ENCODE measurements at regions not wholly inside any gene's neighbourhood (a gene's known extent, or its start where the extent isn't known, plus 50 kb on each side); places are given as distances from the start of the nearest gene placed in this dataset.

GRCh38 chr6:113763876-113764275 lies 93.3 kb upstream of the MARCKS start:
- DNase-seq (ENCODE audit: low spot score): peak; percentile 23

GRCh38 chr6:113765909-113766308 lies 91.2 kb upstream of the MARCKS start:
- DNase-seq (ENCODE audit: low spot score): no peak
- no peak for TF ChIP-seq CTCF (IDR thresholded peaks at IDR 0.05; ENCODE audit: extremely low read depth, missing control alignments)

More at GRCh38 chr6:113763876-113764275, 93.3 kb upstream of the MARCKS start:
- TF ChIP-seq CTCF (IDR thresholded peaks at IDR 0.05; ENCODE audit: extremely low read depth, missing control alignments): no peak

GRCh38 chr6:113767985-113768384 lies 89.2 kb upstream of the MARCKS start:
- no peak for DNase-seq (ENCODE audit: low spot score)
- no peak for TF ChIP-seq CTCF (IDR thresholded peaks at IDR 0.05; ENCODE audit: extremely low read depth, missing control alignments)

- no peak for DNase-seq (ENCODE audit: low spot score)
- TF ChIP-seq CTCF (IDR thresholded peaks at IDR 0.05; ENCODE audit: extremely low read depth, missing control alignments): no peak
These were observed 84.2 kb upstream of the MARCKS start for GRCh38 chr6:113772961-113773360.

GRCh38 chr6:113774127-113774825 lies 82.9 kb upstream of the MARCKS start:
- TF ChIP-seq CTCF (IDR thresholded peaks at IDR 0.05; ENCODE audit: extremely low read depth, missing control alignments): no peak
- DNase-seq (ENCODE audit: low spot score): no peak

GRCh38 chr6:113776998-113777397 lies 80.1 kb upstream of the MARCKS start:
- DNase-seq (ENCODE audit: low spot score): no peak
- no peak for TF ChIP-seq CTCF (IDR thresholded peaks at IDR 0.05; ENCODE audit: extremely low read depth, missing control alignments)

- no peak for DNase-seq (ENCODE audit: low spot score)
- no peak for TF ChIP-seq CTCF (IDR thresholded peaks at IDR 0.05; ENCODE audit: extremely low read depth, missing control alignments)
These were observed 79.5 kb upstream of the MARCKS start for GRCh38 chr6:113777601-113778000.

Data from GM20000 (cell line).